Epithelial cell of esophagus (primary cell): ENCODE measurements at regions not wholly inside any gene's neighbourhood (a gene's known extent, or its start where the extent isn't known, plus 50 kb on each side); places are given as distances from the start of the nearest gene placed in this dataset.

Experiments used
- DNase-seq: peaks from one replicate; pipeline ENCODE4 v3.0.0; 2010; ENCODE audit warnings: low read depth
- H3K4me3 ChIP-seq: 2 replicates; pipeline ENCODE4 v1.5.1; 2011; ENCODE audit warnings: mild to moderate bottlenecking, low read length, control low read depth
- CTCF ChIP-seq: IDR thresholded peaks from 2 replicates; pipeline ENCODE4 v1.5.1; 2011; ENCODE audit warnings: low read depth, mild to moderate bottlenecking, low read length, control low read depth, inconsistent platforms; ENCODE audit not compliant: insufficient read depth; ENCODE audit errors: missing control alignments

GRCh38 chr16:72470541-72470940, 298.6 kb upstream of the PMFBP1 start:
- no peak for TF ChIP-seq CTCF
- no peak for DNase-seq
- no peak overlapping the region for H3K4me3 ChIP-seq

DNA sequence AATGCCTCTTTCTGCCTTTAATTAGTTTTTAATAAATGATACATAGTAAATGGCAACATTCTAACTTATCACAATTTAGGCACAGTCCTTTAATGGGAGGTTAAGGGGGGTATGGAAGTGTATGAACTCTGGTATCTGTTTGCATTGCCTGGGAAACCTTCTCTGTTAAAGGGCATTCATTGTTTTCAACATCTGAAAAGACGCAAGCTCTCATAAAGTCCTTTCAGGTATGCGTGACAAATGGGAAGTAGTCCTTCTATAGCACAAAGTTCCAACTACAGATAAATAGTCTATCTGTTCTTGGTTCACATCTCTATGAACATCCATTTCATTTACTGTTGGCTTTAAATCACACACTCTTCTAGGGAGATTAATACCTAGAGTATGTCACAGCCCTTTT, 298.0 kb upstream of the PMFBP1 start:
- no peak for DNase-seq
- TF ChIP-seq CTCF: no peak
- H3K4me3 ChIP-seq: no peak overlapping the region

DNA sequence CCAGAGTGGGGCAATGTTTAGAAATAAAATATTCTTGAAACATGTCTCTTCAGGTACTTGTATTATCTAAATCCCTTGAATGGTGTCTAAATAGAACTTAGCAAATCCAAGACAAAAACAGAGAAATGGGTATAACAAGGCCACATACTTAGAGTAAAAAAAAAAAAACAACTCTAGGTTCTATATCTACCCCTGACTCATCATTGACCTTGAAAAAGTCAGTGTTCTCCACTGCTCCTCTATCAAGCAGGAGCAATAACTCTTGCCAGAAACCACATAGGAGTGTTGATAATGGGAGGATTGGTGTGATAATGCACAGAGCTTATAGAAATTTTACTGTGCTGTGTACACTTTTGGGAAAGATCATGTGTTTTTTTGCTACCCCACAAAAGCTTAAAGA, 296.6 kb upstream of the PMFBP1 start:
- no peak overlapping the region for H3K4me3 ChIP-seq
- no peak for TF ChIP-seq CTCF
- DNase-seq: no peak

DNA sequence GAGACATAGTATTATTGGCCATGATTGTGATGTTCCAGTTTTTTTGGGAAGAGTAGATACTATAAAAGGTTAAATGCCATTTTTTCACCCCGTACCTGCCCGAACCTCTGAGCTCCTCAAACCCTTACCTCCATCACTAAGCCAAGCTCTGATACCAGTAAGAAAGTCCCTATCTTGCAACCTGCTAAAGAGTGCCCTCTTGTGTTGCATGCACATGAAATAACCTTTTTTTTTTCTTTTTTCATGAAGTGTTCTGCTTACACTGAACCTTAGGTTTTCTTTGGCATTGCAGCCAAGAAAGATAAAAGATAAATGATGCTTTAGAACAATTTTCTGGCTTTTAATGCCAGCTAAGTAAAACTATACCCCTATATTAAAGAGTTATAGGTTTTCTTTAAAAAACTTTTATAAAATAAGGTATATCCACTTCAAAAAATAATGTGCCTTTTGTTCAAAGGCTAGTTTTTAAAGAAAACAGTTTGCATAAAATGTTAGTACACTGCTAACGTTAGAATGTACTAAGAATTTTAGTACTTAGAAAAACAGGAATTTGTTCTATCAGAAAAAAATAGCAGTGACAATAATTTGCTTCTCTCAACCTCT, 295.3 kb upstream of the PMFBP1 start:
- no peak overlapping the region for H3K4me3 ChIP-seq
- peak; percentile 75 for TF ChIP-seq CTCF
- DNase-seq: peak; percentile 62

- DNase-seq: no peak
- no peak overlapping the region for H3K4me3 ChIP-seq
- TF ChIP-seq CTCF: no peak
Observed at GRCh38 chr16:72464597-72465368, 292.8 kb upstream of the PMFBP1 start.

- no peak for DNase-seq
- TF ChIP-seq CTCF: no peak
- no peak overlapping the region for H3K4me3 ChIP-seq
Observed at GRCh38 chr16:72464052-72464451, 292.1 kb upstream of the PMFBP1 start.

- DNase-seq: peak; percentile 6
- no peak for TF ChIP-seq CTCF
- H3K4me3 ChIP-seq: no peak overlapping the region
Observed at GRCh38 chr16:72458035-72458434, 286.1 kb upstream of the PMFBP1 start.
